HPDE6-E6E7 (cell line): ENCODE measurements at regions not wholly inside any gene's neighbourhood (a gene's known extent, or its start where the extent isn't known, plus 50 kb on each side); places are given as distances from the start of the nearest gene placed in this dataset.

Experiments used
- DNase-seq: peaks from one replicate; pipeline ENCODE4 v3.0.0; 2011; ENCODE audit warnings: missing footprints; ENCODE audit errors: extremely low spot score

- DNase-seq = no peak
Measured at GRCh38 chr1:30188329-30188728, 535.1 kb downstream of the MATN1 start.

GRCh38 chr1:30187413-30188023 lies 535.9 kb downstream of the MATN1 start:
- DNase-seq = no peak

- no peak for DNase-seq
Measured at GRCh38 chr1:30186586-30186985, 536.8 kb downstream of the MATN1 start.

GRCh38 chr1:30185809-30186208 lies 537.6 kb downstream of the MATN1 start:
- DNase-seq = no peak

GRCh38 chr1:30185313-30185712 lies 538.1 kb downstream of the MATN1 start:
- DNase-seq = no peak

- no peak for DNase-seq
Measured at GRCh38 chr1:30184393-30185141, 538.8 kb downstream of the MATN1 start.

GRCh38 chr1:30183895-30184294 lies 539.5 kb downstream of the MATN1 start:
- DNase-seq = no peak

GRCh38 chr1:30183006-30183405 lies 540.4 kb downstream of the MATN1 start:
- DNase-seq = no peak

- no peak for DNase-seq
Measured at GRCh38 chr1:30179942-30180543, 543.3 kb downstream of the MATN1 start.

- no peak for DNase-seq
Measured at GRCh38 chr1:30176477-30176876, 546.9 kb downstream of the MATN1 start.

GRCh38 chr1:30174499-30174898 lies 548.9 kb downstream of the MATN1 start:
- no peak for DNase-seq

- DNase-seq = no peak
Measured at GRCh38 chr1:30173560-30173959, 549.8 kb downstream of the MATN1 start.

GRCh38 chr1:30172757-30173156 lies 550.6 kb downstream of the MATN1 start:
- DNase-seq = no peak

GRCh38 chr1:30172299-30172694 lies 551.1 kb downstream of the MATN1 start:
- DNase-seq = no peak

- DNase-seq = no peak
Measured at GRCh38 chr1:30171537-30172298, 551.7 kb downstream of the MATN1 start.

GRCh38 chr1:30169269-30169668 lies 554.1 kb downstream of the MATN1 start:
- DNase-seq = no peak

- no peak for DNase-seq
Measured at GRCh38 chr1:30166174-30166573, 557.2 kb downstream of the MATN1 start.

GRCh38 chr1:30165116-30165515 lies 558.3 kb downstream of the MATN1 start:
- DNase-seq = no peak

GRCh38 chr1:30164693-30165092 lies 558.7 kb downstream of the MATN1 start:
- DNase-seq = no peak

- DNase-seq = no peak
Measured at GRCh38 chr1:30162565-30162964, 560.8 kb downstream of the MATN1 start.

- no peak for DNase-seq
Measured at GRCh38 chr1:30161953-30162352, 561.4 kb downstream of the MATN1 start.

GRCh38 chr1:30160999-30161689 lies 562.2 kb downstream of the MATN1 start:
- no peak for DNase-seq
